NCI-H345 (cell line): ENCODE measurements at regions not wholly inside any gene's neighbourhood (a gene's known extent, or its start where the extent isn't known, plus 50 kb on each side); places are given as distances from the start of the nearest gene placed in this dataset.
"Not testable (repeated sequence)": the region's sequence is repeated elsewhere in the genome, so short reads cannot be mapped to it uniquely, and the experiment has no call there.

Experiments
- DNase-seq: peaks from one replicate; lab custom pipeline; 2025; lab: John Stamatoyannopoulos, UW

DNA sequence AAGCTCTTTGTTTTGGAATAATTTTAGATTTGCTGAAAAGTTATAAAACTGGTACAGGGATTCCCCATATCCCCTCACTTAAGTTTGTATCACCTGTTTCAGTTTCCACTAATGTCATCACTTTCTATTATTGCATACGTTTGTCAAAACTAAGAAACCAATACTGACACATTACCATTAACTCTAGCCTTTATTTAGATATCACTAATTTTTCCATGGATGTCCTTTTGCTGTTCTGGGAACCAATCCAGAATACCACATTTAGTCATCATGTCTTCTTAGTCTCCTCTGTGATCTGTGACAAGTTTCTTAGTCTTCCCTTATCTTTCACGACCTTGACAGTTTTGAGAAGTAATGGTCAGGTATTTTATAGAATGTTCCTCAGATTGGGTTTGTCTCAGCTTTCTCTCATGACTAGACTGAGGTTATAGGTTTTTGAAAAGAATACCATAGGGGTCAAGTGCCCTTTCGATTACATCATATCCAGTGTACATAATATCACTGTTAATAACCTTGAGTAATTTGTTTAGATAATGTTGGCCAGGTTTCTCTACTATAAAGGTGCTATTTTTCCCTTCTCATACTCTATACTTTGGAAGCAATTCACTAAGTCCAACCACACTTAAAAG, 51.9 kb upstream of the NMUR2 start:
- DNase-seq = no peak

DNA sequence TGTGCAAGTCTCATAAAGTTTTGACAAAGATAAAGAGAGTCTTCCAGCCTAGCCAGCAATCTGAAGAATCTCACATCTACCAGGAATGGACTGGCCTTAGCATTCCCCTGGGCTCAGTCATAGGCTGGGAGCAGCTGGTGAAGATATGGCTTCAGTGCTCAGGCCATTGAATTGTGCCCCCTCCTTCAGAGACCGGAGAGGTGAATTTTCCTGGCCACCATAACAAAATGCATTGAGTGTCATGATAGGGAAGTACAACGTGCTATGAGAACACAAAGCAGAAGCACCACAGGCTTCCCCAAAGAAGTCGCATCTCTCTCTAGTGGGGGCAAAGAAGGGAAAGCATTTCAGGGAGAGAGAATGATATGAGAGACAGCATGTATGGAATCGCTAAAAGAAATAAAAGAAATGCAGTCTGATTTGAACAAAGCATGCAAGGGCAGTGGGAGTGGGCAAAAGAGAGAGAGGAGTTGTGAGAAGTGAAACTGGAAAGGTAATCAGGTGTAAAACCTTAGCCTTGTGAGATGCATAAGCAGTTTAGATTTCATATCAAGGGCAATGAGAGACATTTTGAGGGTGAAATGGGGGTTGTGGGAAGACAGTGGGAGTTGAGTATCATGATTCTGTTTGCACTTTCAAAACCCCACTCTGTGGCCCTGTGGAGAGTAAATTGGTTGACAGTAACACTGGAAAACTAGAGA, 57.1 kb upstream of the NMUR2 start:
- no peak for DNase-seq

- no peak for DNase-seq
Observed at GRCh38 chr5:152464048-152464447, 59.0 kb upstream of the NMUR2 start.

DNA sequence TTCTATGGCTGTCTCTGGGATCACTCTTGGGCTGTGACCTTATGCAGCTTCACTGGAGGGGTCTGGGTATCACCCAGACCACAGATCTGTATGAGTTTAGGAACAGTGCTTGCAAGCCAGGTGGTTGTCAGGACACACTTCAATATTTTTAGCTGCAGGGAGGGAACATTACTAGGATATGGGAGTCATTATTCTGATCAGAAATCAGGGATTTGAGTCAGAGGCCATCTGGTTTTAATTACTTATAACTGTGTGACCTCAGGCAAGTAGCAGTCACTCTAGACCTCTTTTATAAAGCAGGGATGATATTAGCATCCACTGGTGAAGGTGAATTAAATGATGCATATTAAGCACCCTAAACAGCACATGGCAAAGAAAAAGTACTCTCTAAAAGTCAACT, 60.1 kb upstream of the NMUR2 start:
- no peak for DNase-seq

- no peak for DNase-seq
Observed at GRCh38 chr5:152466085-152466745, 61.1 kb upstream of the NMUR2 start.

DNA sequence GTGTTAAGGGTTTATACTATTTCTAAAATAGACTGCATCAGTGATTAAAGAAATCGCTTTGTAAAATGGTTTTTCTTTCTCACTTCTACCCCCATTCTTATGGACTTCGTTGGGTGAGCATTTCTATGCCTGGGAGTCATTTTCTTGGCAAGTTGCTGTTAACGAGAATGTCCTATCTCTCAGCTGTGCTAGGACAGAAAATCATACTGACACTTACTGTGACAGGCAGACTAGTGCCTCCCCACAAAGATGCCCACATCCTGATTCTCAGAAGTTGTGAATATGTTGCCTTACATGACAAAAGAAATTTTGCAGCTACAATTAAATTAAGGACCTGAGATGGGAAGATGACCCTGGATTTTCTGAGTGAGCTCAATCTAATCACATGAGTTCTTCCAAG, 65.1 kb upstream of the NMUR2 start:
- no peak for DNase-seq

DNA sequence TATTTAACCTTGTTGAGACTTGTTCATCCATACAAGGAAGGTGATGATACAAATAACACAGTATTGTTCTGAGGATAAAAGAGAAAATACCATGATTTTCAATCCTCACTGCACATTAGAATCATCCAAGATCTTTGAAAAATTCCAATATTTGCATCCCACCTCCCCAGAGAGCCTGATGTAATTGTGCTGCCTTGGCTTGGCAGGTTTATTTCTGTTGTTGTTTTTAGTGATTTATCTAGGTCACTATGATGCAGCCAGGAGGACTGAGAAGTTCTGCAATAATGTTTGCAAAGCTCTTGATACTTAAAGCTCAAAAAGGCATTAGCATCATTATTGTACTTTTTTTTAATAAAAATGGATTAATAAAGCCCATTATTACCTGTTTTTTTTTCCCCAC, 67.0 kb upstream of the NMUR2 start:
- DNase-seq = no peak

DNA sequence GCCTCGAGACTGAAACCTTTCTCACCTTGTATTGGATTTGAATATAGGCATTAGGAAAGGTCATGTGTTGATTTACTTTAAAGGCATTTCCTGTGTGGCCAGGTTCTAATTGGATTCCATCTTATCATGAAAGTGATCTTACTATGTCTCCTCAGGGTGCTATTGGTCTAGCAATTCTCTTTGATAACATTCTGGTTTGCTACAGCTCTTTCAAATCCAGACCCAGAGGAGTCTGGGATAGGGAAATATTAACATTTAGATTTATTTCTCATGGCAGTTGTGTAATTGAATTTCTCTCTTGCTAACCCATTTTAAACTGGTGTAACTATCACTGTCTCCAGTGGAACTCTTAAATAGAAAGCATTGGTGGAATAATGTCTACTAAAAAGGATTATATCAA, 69.9 kb upstream of the NMUR2 start:
- no peak for DNase-seq

GRCh38 chr5:152477536-152477935, 72.5 kb upstream of the NMUR2 start:
- DNase-seq = no peak

DNA sequence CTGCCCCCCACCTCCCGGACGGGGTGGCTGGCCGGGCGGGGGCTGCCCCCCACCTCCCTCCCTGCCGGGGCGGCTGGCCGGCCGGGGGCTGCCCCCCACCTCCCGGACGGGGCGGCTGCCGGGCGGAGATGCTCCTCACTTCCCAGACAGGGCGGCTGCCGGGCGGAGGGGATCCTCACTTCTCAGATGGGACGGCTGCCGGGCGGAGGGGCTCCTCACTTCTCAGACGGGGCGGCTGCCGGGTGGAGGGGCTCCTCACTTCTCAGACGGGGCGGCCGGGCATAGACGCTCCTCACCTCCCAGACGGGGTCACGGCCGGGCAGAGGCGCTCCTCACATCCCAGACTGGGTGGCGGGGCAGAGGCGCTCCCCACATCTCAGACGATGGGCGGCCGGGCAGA, 74.8 kb upstream of the NMUR2 start:
- DNase-seq = not testable (repeated sequence)

- DNase-seq = not testable (repeated sequence)
Observed at GRCh38 chr5:152480677-152481076, 75.6 kb upstream of the NMUR2 start.

DNA sequence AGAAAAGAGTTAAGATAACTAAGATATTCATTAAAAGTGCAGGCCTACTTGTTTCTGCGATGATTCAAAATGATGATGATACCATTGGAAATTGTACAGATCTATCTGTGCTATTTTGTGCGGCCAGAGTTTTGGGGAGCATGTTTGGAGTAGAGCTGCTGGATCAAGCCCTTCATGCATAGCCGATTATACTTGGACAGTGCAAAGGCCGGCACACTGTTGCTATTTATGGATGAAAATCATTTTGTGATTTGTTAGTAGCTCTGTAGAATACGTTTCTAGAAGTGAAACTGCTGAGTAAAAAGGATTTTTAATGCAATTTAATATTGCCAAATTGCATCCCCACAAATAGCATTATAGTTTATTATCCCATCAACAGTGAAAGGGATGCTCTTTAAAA, 82.1 kb upstream of the NMUR2 start:
- no peak for DNase-seq

- DNase-seq = no peak
Observed at GRCh38 chr5:152488869-152489268, 83.8 kb upstream of the NMUR2 start.

GRCh38 chr5:152499814-152500535, 94.9 kb upstream of the NMUR2 start:
- DNase-seq = no peak

GRCh38 chr5:152501294-152501693, 96.2 kb upstream of the NMUR2 start:
- no peak for DNase-seq

DNA sequence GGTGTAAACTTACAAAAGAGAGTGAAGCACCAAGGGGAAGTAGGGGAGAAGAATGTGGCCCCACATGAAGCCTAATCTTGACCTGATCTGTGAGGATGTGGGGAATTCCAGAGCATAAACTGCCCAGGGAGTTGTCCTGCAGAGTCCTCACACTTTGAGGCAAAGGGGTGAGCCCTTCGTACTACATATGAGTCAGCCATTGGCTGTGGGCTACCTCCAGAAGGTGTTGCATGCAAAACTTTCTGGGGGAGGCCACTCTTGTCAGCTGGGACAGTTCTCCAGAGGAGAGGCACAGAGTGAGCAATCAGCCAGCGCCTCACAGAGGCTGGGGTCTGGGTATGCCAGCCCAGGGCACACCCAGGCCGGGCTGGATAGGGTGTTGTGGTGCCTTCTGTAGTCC, 98.1 kb upstream of the NMUR2 start:
- DNase-seq = no peak

DNA sequence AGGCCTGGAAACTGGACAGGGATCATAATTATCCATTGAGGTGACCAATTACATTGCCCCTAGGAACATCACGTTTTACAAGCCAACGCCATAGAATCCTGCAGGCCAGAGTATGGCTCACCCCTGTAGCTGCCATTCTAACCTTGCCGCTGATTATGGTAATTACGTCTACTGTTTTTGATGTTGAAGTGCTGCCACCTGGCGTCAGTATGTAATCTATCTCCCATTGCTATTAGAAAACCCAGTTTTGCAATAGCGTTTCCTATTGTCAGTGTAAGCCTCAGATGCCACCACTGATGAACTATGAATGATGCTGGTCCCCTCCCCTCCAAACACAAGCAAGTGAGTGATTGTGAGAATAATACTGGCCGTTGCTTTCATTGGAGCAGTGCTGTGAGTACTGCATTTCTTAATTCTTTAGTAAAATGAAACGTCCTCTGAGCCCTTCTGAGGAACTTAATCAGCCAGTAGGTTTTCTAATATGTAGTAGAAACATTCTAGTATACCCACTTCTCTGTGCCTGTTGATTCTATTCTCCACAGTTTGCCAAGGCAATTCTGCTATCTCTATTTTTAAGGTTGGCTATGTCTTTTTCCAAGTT, 100.5 kb upstream of the NMUR2 start:
- DNase-seq = peak; percentile 81

DNA sequence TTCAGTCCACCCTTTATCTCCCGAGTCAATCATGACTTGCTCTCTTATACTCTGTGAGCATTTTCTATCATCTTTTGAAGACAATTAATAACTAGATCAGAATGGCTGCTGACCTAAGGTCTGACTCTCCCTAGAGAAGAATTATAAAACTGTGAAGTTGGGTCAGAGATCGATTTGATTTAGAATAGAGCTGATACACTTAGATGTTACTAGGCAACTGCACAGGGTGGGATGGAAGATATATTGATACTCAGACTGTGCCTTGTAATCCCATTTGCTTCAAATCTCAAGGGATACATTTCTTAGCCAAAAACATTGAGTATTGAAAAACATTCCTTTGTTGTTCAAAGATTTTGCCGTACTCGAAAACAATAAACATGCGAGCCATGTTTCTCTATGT, 106.0 kb upstream of the NMUR2 start:
- no peak for DNase-seq

DNA sequence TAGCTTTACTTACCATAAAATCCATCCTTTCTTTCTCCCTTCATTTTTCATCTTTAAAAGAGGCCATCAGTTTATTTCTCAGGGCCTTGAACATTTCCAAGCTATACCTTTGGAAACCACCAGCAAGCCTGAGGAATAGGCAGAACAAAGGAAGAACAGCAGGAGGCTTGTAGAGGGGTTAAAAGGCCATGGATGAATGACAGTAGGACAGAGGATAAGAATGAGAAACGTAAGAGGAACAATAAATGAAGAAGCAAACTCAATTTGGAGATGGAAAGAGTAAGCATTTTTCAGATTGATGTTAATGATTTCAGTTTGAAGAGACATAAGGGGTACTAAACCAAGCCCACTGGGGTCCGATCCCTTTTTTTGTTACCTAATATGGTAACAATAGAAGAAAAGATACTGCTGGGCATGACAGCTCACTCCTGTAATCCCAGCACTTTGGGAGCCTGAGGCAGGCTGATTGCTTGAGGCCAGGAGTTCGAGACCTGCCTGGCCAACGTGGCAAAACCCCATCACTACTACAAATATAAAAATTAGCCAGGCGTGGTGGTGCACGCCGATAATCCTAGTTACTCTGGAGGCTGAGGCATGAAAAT, 106.6 kb upstream of the NMUR2 start:
- no peak for DNase-seq

- DNase-seq = peak; percentile 51
Observed at GRCh38 chr5:152514827-152515397, 109.8 kb upstream of the NMUR2 start.

DNA sequence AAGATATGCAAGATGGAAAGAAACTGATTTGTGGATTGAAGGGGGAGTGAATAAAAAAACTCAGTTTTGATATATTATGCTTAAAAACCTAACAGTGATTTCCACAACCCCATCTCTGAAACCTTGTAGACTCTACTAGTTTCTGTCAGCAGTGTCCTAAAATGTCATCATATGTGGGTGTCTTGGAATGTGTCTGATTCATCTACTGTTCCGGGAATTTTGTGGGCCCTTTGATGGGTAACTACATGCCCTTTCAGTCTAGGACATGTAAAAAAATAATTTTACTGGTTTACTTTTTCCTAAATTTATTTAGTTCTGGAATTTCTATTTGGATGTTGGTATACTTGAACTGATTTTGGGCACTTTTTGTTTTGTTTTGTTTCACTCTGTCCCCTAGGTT, 118.9 kb upstream of the NMUR2 start:
- no peak for DNase-seq
